Ovary (tissue), 7 donors: ENCODE measurements at regions not wholly inside any gene's neighbourhood (a gene's known extent, or its start where the extent isn't known, plus 50 kb on each side); places are given as distances from the start of the nearest gene placed in this dataset.

Source experiments
- DNase-seq, 5 donors: peaks; one replicate each; pipeline ENCODE4 v3.0.0-alpha.2; 2019 to 2020
- H3K27ac ChIP-seq, 2 donors: fragments of 200-600 bp; one replicate each; pipeline versions ENCODE4 v1.5.1 to v1.8.0; 2019 to 2022
- H3K27me3 ChIP-seq: fragments of 200-600 bp; one replicate; pipeline ENCODE4 v1.8.0; 2022
- H3K36me3 ChIP-seq: fragments of 200-600 bp; sonication (generic); one replicate; pipeline ENCODE4 v1.5.1; 2019
- H3K4me1 ChIP-seq: one replicate; pipeline ENCODE4 v1.8.1; 2013; ENCODE audit warnings: mild to moderate bottlenecking, moderate library complexity; ENCODE audit not compliant: insufficient read depth
- H3K4me3 ChIP-seq: fragments of 200-600 bp; sonication (generic); one replicate; pipeline ENCODE4 v1.5.1; 2017
- H3K9me3 ChIP-seq, 2 donors: fragments of 200-600 bp in 1 of 2; sonication (generic) in 1 of 2; one replicate each; pipeline versions ENCODE4 v1.5.1 to v1.8.1; 2013 to 2019; ENCODE audit warnings: mild to moderate bottlenecking in 1 of 2, moderate library complexity in 1 of 2
- EP300 ChIP-seq: sonication (generic); formaldehyde crosslinking; IDR thresholded peaks from one replicate; pipeline ENCODE4 v1.6.1; 2017; ENCODE audit warnings: antibody characterized with exemption
- POLR2A ChIP-seq: fragments of 450-650 bp; IDR thresholded peaks from one replicate; pipeline ENCODE4 v1.6.1; 2017; ENCODE audit warnings: antibody characterized with exemption, mild to moderate bottlenecking, moderate library complexity
- WGBS, 3 donors: extraction: QIAGEN DNeasy Blood & Tissue Kit in 1 of 3; methylation state at CpG; one replicate each; pipeline versions ENCODE4 v1.1.5 to v1.1.7; 2013 to 2017; 5-methylcytosine and 5-hydroxymethylcytosine counted together
- intact Hi-C, 4 donors: fragments of 100-400 bp; cut with DNase I; formaldehyde crosslinking; loops; one replicate each; pipeline versions ENCODE4 v1.11.0 to v1.15.1; 2022 to 2023
- TF ChIP-seq, protein P1 (sequence below), 3 donors: fragments of 450-650 bp in 2 of 3; fragments of 200-600 bp in 1 of 3; IDR thresholded peaks; one replicate each; pipeline versions ENCODE4 v1.5.1 to v1.8.0; 2016 to 2022; ENCODE audit warnings: antibody characterized with exemption in 3 of 3, mild to moderate bottlenecking in 1 of 3
- donor health status: DM: no; HTN: no; CAD: no; lungs with moderate emphysema.
- donor health status: DM: no; HTN: no; CAD: no.
- donor health status: Bipolar disorder and iron deficiency.
- donor health status: DM: no; HTN: no; CAD: no.
- donor health status: DM: yes; HTN: yes; CAD: no.

GRCh38 chr5:3373391-3373790 lies 222.2 kb upstream of the IRX1 start:
- Histone ChIP-seq H3K27ac (no peak overlapping the region), H3K36me3 (no peaks in the 10 kb centered on the region), H3K4me3 (no peak overlapping the region), H3K9me3 (no peaks in the 10 kb centered on the region), H3K27me3 (no peaks in the 10 kb centered on the region), H3K4me1 (no peaks in the 10 kb centered on the region)
- TF ChIP-seq POLR2A (no peak), EP300 (no peak)
- TF ChIP-seq, protein P1, sequence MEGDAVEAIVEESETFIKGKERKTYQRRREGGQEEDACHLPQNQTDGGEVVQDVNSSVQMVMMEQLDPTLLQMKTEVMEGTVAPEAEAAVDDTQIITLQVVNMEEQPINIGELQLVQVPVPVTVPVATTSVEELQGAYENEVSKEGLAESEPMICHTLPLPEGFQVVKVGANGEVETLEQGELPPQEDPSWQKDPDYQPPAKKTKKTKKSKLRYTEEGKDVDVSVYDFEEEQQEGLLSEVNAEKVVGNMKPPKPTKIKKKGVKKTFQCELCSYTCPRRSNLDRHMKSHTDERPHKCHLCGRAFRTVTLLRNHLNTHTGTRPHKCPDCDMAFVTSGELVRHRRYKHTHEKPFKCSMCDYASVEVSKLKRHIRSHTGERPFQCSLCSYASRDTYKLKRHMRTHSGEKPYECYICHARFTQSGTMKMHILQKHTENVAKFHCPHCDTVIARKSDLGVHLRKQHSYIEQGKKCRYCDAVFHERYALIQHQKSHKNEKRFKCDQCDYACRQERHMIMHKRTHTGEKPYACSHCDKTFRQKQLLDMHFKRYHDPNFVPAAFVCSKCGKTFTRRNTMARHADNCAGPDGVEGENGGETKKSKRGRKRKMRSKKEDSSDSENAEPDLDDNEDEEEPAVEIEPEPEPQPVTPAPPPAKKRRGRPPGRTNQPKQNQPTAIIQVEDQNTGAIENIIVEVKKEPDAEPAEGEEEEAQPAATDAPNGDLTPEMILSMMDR (IDR thresholded peaks at IDR 0.05), result no peak
- intact Hi-C loops, result no loop called here
- DNase-seq, result no peak

GRCh38 chr5:3372289-3372688 lies 223.3 kb upstream of the IRX1 start:
- DNase-seq, result no peak
- intact Hi-C loops, result no loop called here

DNA sequence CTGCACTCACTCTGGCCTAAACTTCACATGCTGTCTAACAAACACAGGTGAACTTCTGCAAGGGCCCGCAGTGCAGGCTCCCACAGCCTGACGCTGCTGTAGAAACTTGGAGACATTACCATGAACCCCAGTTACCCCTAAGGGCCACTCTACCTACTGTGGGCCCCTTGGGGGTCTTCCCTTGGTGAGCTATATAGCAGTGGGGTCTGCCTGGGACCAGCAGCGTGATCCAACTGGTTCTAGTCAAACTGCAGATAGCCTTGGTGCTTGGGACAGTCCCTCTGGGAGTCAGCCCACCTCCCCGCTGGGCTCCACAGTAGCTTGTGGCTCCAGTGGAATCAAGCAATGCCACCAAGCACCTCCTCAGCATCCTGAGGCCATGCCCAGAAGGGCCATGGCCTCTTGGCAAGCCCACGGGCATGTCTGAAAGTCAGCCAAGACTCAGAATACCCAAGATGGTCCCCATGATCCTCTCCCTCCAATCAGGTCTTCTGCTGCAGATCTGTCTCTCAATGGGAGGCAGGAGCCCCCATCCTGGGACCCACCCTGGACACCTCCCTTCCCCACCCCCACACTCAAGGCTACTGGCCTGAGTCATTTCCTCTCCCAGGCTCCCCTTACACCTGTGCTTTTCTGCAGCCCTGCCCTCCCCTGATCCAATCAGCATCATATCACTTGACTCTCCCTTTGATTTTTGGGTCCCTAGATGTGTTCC lies 230.0 kb upstream of the IRX1 start:
- H3K27ac ChIP-seq, result no peak overlapping the region
- H3K36me3 ChIP-seq, result no peaks in the 10 kb centered on the region
- TF ChIP-seq POLR2A (no peak), EP300 (no peak)
- TF ChIP-seq, protein P1 (IDR thresholded peaks at IDR 0.05), result no peak
- H3K27me3 ChIP-seq, result no peaks in the 10 kb centered on the region
- no peaks in the 10 kb centered on the region for H3K9me3 ChIP-seq
- no peak for DNase-seq
- H3K4me1 ChIP-seq, result no peaks in the 10 kb centered on the region
- no peak overlapping the region for H3K4me3 ChIP-seq
- intact Hi-C loops, result no loop called here
- 76 to 91% (median 83%) methylated on average over 5 of the region's 5 CpGs for WGBS, 3 donors

More at GRCh38 chr5:3372289-3372688, 223.3 kb upstream of the IRX1 start:
- Histone ChIP-seq H3K4me1 (no peaks in the 10 kb centered on the region), H3K9me3 (no peaks in the 10 kb centered on the region), H3K27ac (no peak overlapping the region), H3K4me3 (no peak overlapping the region), H3K27me3 (no peaks in the 10 kb centered on the region), H3K36me3 (no peaks in the 10 kb centered on the region)
- TF ChIP-seq EP300 (no peak), POLR2A (no peak)
- TF ChIP-seq, protein P1 (IDR thresholded peaks at IDR 0.05), result no peak

DNA sequence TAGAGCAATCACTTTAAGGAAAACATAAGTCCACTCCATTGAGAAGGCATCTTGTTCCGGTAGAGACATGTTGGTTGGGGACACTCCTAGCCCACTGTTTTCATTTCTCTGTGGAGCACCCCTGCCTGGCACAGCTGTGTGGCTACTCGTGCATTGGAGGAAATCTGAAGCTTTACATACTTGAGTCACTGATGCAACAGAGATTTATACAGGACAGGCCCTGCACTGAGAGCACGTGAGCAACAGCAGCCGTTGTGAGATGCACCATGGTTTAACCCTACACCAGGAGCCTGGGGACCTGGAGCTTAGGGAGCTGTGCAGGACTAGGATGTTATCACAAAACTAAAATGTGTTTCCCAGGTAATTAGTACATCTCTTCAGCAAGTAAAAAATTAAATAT lies 230.7 kb upstream of the IRX1 start:
- Histone ChIP-seq H3K27me3 (no peaks in the 10 kb centered on the region), H3K9me3 (no peaks in the 10 kb centered on the region), H3K4me3 (no peak overlapping the region), H3K36me3 (no peaks in the 10 kb centered on the region), H3K4me1 (no peaks in the 10 kb centered on the region), H3K27ac (no peak overlapping the region)
- intact Hi-C loops, result no loop called here
- WGBS, 3 donors, result 39 to 48% (median 48%) methylated on average over 4 of the region's 4 CpGs
- no peak for DNase-seq
- TF ChIP-seq EP300 (no peak), POLR2A (no peak)
- TF ChIP-seq, protein P1 (IDR thresholded peaks at IDR 0.05), result no peak
